ENCODE measurements at regions not wholly inside any gene's neighbourhood (a gene's known extent, or its start where the extent isn't known, plus 50 kb on each side); places are given as distances from the start of the nearest gene placed in this dataset.

GRCh38 chr7:67870396-67870795 is 873.8 kb downstream of the TYW1 start:
- Histone ChIP-seq H3K36me3 (ENCODE audit: insufficient read depth, low read length) (no peaks in the 10 kb centered on the region), H3K27ac (ENCODE audit: low read depth, low read length) (no peak overlapping the region), H3K79me2 (ENCODE audit: insufficient read depth, low read length) (no peaks in the 10 kb centered on the region), H3K4me2 (ENCODE audit: insufficient read depth, low read length) (no peak overlapping the region), H3K9me3 (ENCODE audit: low read depth, low read length) (no peaks in the 10 kb centered on the region), H2AFZ (ENCODE audit: low read length) (no peak overlapping the region), H3K4me1 (ENCODE audit: insufficient read depth, low read length) (no peaks in the 10 kb centered on the region), H3K4me3 (ENCODE audit: insufficient read depth, low read length) (no peak overlapping the region), H4K20me1 (ENCODE audit: insufficient read depth, low read length) (no peaks in the 10 kb centered on the region), H3K27me3 (ENCODE audit: insufficient read depth, low read length) (no peaks in the 10 kb centered on the region)
- TF ChIP-seq CTCF (IDR thresholded peaks at IDR 0.05; ENCODE audit: extremely low read depth, low read depth, low read length), result no peak
- DNase-seq (ENCODE audit: insufficient read length, low spot score, missing footprints), result no peak

- H4K20me1 ChIP-seq (ENCODE audit: insufficient read depth, low read length), result no peaks in the 10 kb centered on the region
- H3K79me2 ChIP-seq (ENCODE audit: insufficient read depth, low read length), result no peaks in the 10 kb centered on the region
- no peak overlapping the region for H2AFZ ChIP-seq (ENCODE audit: low read length)
- H3K9me3 ChIP-seq (ENCODE audit: low read depth, low read length), result no peaks in the 10 kb centered on the region
- no peaks in the 10 kb centered on the region for H3K4me1 ChIP-seq (ENCODE audit: insufficient read depth, low read length)
- H3K4me3 ChIP-seq (ENCODE audit: insufficient read depth, low read length), result no peak overlapping the region
- H3K27me3 ChIP-seq (ENCODE audit: insufficient read depth, low read length), result no peaks in the 10 kb centered on the region
- no peak overlapping the region for H3K27ac ChIP-seq (ENCODE audit: low read depth, low read length)
- no peak for TF ChIP-seq CTCF (IDR thresholded peaks at IDR 0.05; ENCODE audit: extremely low read depth, low read depth, low read length)
- DNase-seq (ENCODE audit: insufficient read length, low spot score, missing footprints), result no peak
- no peaks in the 10 kb centered on the region for H3K36me3 ChIP-seq (ENCODE audit: insufficient read depth, low read length)
- no peak overlapping the region for H3K4me2 ChIP-seq (ENCODE audit: insufficient read depth, low read length)
These were observed 878.9 kb downstream of the TYW1 start for GRCh38 chr7:67875558-67875957.

GRCh38 chr7:67878808-67879207 is 882.2 kb downstream of the TYW1 start:
- no peak overlapping the region for H3K4me3 ChIP-seq (ENCODE audit: insufficient read depth, low read length)
- H3K27ac ChIP-seq (ENCODE audit: low read depth, low read length), result no peak overlapping the region
- DNase-seq (ENCODE audit: insufficient read length, low spot score, missing footprints), result no peak
- no peaks in the 10 kb centered on the region for H3K9me3 ChIP-seq (ENCODE audit: low read depth, low read length)
- no peaks in the 10 kb centered on the region for H3K36me3 ChIP-seq (ENCODE audit: insufficient read depth, low read length)
- no peak for TF ChIP-seq CTCF (IDR thresholded peaks at IDR 0.05; ENCODE audit: extremely low read depth, low read depth, low read length)
- no peaks in the 10 kb centered on the region for H4K20me1 ChIP-seq (ENCODE audit: insufficient read depth, low read length)
- no peaks in the 10 kb centered on the region for H3K27me3 ChIP-seq (ENCODE audit: insufficient read depth, low read length)
- no peak overlapping the region for H3K4me2 ChIP-seq (ENCODE audit: insufficient read depth, low read length)
- H2AFZ ChIP-seq (ENCODE audit: low read length), result no peak overlapping the region
- no peaks in the 10 kb centered on the region for H3K79me2 ChIP-seq (ENCODE audit: insufficient read depth, low read length)
- H3K4me1 ChIP-seq (ENCODE audit: insufficient read depth, low read length), result no peaks in the 10 kb centered on the region

GRCh38 chr7:67882843-67883242 is 886.2 kb downstream of the TYW1 start:
- Histone ChIP-seq H3K4me3 (ENCODE audit: insufficient read depth, low read length) (no peak overlapping the region), H3K4me2 (ENCODE audit: insufficient read depth, low read length) (no peak overlapping the region), H3K27me3 (ENCODE audit: insufficient read depth, low read length) (no peaks in the 10 kb centered on the region), H3K27ac (ENCODE audit: low read depth, low read length) (no peak overlapping the region), H4K20me1 (ENCODE audit: insufficient read depth, low read length) (no peaks in the 10 kb centered on the region), H2AFZ (ENCODE audit: low read length) (no peak overlapping the region), H3K79me2 (ENCODE audit: insufficient read depth, low read length) (no peaks in the 10 kb centered on the region), H3K36me3 (ENCODE audit: insufficient read depth, low read length) (no peaks in the 10 kb centered on the region), H3K9me3 (ENCODE audit: low read depth, low read length) (no peaks in the 10 kb centered on the region), H3K4me1 (ENCODE audit: insufficient read depth, low read length) (no peaks in the 10 kb centered on the region)
- DNase-seq (ENCODE audit: insufficient read length, low spot score, missing footprints), result no peak
- TF ChIP-seq CTCF (IDR thresholded peaks at IDR 0.05; ENCODE audit: extremely low read depth, low read depth, low read length), result no peak

All from osteoblast (primary cell).